Left ventricle myocardium inferior (tissue), 1 donor: ENCODE measurements at regions not wholly inside any gene's neighbourhood (a gene's known extent, or its start where the extent isn't known, plus 50 kb on each side); places are given as distances from the start of the nearest gene placed in this dataset.

ENCODE experiments used
- DNase-seq: peaks from one replicate; pipeline ENCODE4 v3.0.0-alpha.2; 2020
- H3K27ac ChIP-seq: fragments of 200-600 bp; replicated peaks from 2 replicates; pipeline ENCODE4 v1.8.0; 2021
- H3K27me3 ChIP-seq: fragments of 200-600 bp; 2 replicates; pipeline ENCODE4 v1.8.0; 2021; ENCODE audit warnings: low read depth
- H3K36me3 ChIP-seq: fragments of 200-600 bp; 2 replicates; pipeline ENCODE4 v1.8.0; 2021
- H3K4me1 ChIP-seq: fragments of 200-600 bp; 2 replicates; pipeline ENCODE4 v1.8.0; 2021
- H3K4me3 ChIP-seq: fragments of 200-600 bp; 2 replicates; pipeline ENCODE4 v1.8.0; 2021; ENCODE audit warnings: mild to moderate bottlenecking, moderate library complexity
- H3K9me3 ChIP-seq: fragments of 200-600 bp; replicated peaks from 2 replicates; pipeline ENCODE4 v1.8.0; 2021
- intact Hi-C: fragments of 100-400 bp; cut with micrococcal nuclease; formaldehyde crosslinking; loops from one replicate; pipeline ENCODE4 v1.11.0; 2022
- TF ChIP-seq, protein P1 (sequence below): fragments of 200-600 bp; IDR thresholded peaks from 2 replicates; pipeline ENCODE4 v1.8.0; 2021; ENCODE audit warnings: antibody characterized with exemption, mild to moderate bottlenecking, borderline replicate concordance
- donor health status: DM: no; HTN: yes; CAD: no; lungs with severe emphysema.

DNA sequence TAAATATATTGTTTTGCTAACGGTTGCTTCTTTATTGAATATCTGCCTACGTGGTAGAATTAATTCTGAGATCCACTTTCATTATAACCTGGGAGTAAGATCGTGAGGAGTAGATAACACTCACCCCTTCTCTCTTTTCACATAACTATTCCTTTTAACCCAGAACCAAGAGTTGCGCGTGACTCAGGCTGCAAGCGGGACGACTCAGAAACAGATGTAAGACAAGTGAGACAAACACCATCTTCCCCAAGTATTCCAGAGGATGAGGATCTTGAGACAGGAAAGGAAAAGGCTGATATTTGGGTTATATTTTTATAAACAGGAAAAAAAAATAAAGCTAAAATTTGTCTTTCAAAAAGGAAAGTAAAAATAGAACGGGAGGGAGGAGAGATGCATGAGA lies 318.8 kb upstream of the NOCT start:
- Histone ChIP-seq H3K4me1 (no peaks in the 10 kb centered on the region), H3K36me3 (no peaks in the 10 kb centered on the region), H3K9me3 (no peaks in the 10 kb centered on the region), H3K27me3 (no peaks in the 10 kb centered on the region), H3K4me3 (no peak overlapping the region), H3K27ac (no peak overlapping the region)
- intact Hi-C loops: no loop called here
- no peak for DNase-seq
- TF ChIP-seq, protein P1, sequence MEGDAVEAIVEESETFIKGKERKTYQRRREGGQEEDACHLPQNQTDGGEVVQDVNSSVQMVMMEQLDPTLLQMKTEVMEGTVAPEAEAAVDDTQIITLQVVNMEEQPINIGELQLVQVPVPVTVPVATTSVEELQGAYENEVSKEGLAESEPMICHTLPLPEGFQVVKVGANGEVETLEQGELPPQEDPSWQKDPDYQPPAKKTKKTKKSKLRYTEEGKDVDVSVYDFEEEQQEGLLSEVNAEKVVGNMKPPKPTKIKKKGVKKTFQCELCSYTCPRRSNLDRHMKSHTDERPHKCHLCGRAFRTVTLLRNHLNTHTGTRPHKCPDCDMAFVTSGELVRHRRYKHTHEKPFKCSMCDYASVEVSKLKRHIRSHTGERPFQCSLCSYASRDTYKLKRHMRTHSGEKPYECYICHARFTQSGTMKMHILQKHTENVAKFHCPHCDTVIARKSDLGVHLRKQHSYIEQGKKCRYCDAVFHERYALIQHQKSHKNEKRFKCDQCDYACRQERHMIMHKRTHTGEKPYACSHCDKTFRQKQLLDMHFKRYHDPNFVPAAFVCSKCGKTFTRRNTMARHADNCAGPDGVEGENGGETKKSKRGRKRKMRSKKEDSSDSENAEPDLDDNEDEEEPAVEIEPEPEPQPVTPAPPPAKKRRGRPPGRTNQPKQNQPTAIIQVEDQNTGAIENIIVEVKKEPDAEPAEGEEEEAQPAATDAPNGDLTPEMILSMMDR: no peak

DNA sequence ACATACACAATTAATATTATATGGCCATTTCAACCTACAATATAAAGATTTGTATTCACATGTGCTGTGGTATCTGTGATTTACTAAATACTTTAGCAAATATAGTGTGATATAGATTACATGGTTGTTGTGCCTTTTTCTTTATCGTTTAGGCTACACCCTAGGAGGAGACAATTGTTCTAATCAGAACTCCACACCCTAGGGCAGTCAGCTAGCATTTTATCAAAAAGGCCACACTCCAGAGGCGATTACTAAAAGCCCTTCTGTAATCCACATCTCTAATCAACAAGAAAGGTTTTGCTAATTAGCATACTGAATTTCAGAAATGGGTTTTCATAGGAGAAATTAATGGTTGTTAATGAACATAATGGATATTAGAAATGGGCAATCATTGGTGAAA lies 319.5 kb upstream of the NOCT start:
- H3K27me3 ChIP-seq: no peaks in the 10 kb centered on the region
- intact Hi-C loops: no loop called here
- no peak for DNase-seq
- H3K27ac ChIP-seq: no peak overlapping the region
- H3K9me3 ChIP-seq: no peaks in the 10 kb centered on the region
- H3K4me3 ChIP-seq: no peak overlapping the region
- TF ChIP-seq, protein P1: no peak
- H3K4me1 ChIP-seq: no peaks in the 10 kb centered on the region
- no peaks in the 10 kb centered on the region for H3K36me3 ChIP-seq

GRCh38 chr4:138693526-138693925 lies 322.1 kb upstream of the NOCT start:
- Histone ChIP-seq H3K27me3 (no peaks in the 10 kb centered on the region), H3K4me1 (no peaks in the 10 kb centered on the region), H3K9me3 (no peaks in the 10 kb centered on the region), H3K36me3 (no peaks in the 10 kb centered on the region), H3K4me3 (no peak overlapping the region), H3K27ac (no peak overlapping the region)
- no peak for DNase-seq
- intact Hi-C loops: no loop called here
- TF ChIP-seq, protein P1: no peak

- no peak overlapping the region for H3K4me3 ChIP-seq
- no peaks in the 10 kb centered on the region for H3K27me3 ChIP-seq
- H3K36me3 ChIP-seq: no peaks in the 10 kb centered on the region
- intact Hi-C loops: no loop called here
- H3K27ac ChIP-seq: no peak overlapping the region
- H3K4me1 ChIP-seq: no peaks in the 10 kb centered on the region
- TF ChIP-seq, protein P1: no peak
- H3K9me3 ChIP-seq: no peaks in the 10 kb centered on the region
- no peak for DNase-seq
Measured at GRCh38 chr4:138692411-138692810, 323.2 kb upstream of the NOCT start.

DNA sequence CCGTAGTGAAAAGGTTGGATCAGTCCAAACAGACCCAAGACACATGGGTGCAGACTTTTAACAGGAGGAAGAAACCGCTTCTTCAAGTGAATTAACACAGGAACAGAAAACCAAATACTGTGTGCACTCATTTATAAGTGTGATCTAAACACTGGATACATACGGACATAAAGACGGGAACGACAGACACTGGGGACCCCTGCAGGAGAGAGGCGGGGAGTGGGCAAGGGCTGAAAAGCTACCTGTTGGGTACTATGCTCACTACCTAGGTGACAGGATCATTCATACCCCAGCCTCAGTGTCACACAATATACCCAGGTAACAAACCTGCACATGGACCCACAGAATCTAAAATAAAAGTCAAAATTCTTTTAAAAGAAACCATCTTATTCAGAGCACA lies 326.0 kb upstream of the NOCT start:
- no peaks in the 10 kb centered on the region for H3K36me3 ChIP-seq
- TF ChIP-seq, protein P1: no peak
- intact Hi-C loops: no loop called here
- H3K4me1 ChIP-seq: peaks cover 9% of the 10 kb centered on the region
- no peak overlapping the region for H3K4me3 ChIP-seq
- no peaks in the 10 kb centered on the region for H3K27me3 ChIP-seq
- no peak for DNase-seq
- no peaks in the 10 kb centered on the region for H3K9me3 ChIP-seq
- H3K27ac ChIP-seq: no peak overlapping the region

- Histone ChIP-seq H3K27me3 (no peaks in the 10 kb centered on the region), H3K36me3 (no peaks in the 10 kb centered on the region), H3K4me1 (peaks cover 9% of the 10 kb centered on the region), H3K27ac (no peak overlapping the region), H3K9me3 (no peaks in the 10 kb centered on the region), H3K4me3 (no peak overlapping the region)
- TF ChIP-seq, protein P1: no peak
- no peak for DNase-seq
- intact Hi-C loops: no loop called here
Measured at GRCh38 chr4:138689187-138689586, 326.4 kb upstream of the NOCT start.
